ENCODE measurements at regions not wholly inside any gene's neighbourhood (a gene's known extent, or its start where the extent isn't known, plus 50 kb on each side); places are given as distances from the start of the nearest gene placed in this dataset.

- intact Hi-C loops (cut with DNase I, micrococcal nuclease) = no loop called here
- ATAC-seq (ENCODE audit: poor library complexity) = no peak
- no peaks in the 10 kb centered on the region for H3K4me1 Mint-ChIP-seq (ENCODE audit: low read depth)
- DNase-seq = no peak
- TF ChIP-seq CTCF (IDR thresholded peaks at IDR 0.05) = no peak
- peaks cover 12% of the 10 kb centered on the region for H3K9me3 Mint-ChIP-seq
- peaks cover 0 to 3% of the 10 kb centered on the region in 2 experiments for H3K9me3 ChIP-seq (ENCODE audit: control insufficient read depth in 1 of 2, insufficient read depth in 1 of 2, low read length in 2 of 2)
- H3K36me3 Mint-ChIP-seq (ENCODE audit: low read depth) = no peaks in the 10 kb centered on the region
- no peak overlapping the region for H3K27ac Mint-ChIP-seq
- no peaks in the 10 kb centered on the region for H3K27me3 Mint-ChIP-seq
- H3K27ac ChIP-seq (ENCODE audit: low read depth in 1 of 2, low read length in 2 of 2) = no peak overlapping the region
- H3K36me3 ChIP-seq (ENCODE audit: insufficient read depth, low read length) = no peaks in the 10 kb centered on the region
- H3K4me3 ChIP-seq (ENCODE audit: low read length) = no peak overlapping the region
- no peaks in the 10 kb centered on the region for H3K27me3 ChIP-seq (ENCODE audit: control insufficient read depth in 1 of 2, insufficient read depth in 2 of 2, low read length in 2 of 2)
- H3K4me1 ChIP-seq (ENCODE audit: insufficient read depth, low read length) = no peaks in the 10 kb centered on the region
- ChIA-PET POLR2A (no interaction called here), CTCF (no interaction called here)
- no peak overlapping the region for H3K4me3 Mint-ChIP-seq
Observed at GRCh38 chr15:46808834-46809233, 908.5 kb upstream of the SEMA6D start.

GRCh38 chr15:46815240-46815639 is 902.1 kb upstream of the SEMA6D start:
- ATAC-seq (ENCODE audit: poor library complexity) = no peak
- Histone ChIP-seq H3K36me3 (ENCODE audit: insufficient read depth, low read length) (no peaks in the 10 kb centered on the region), H3K4me3 (ENCODE audit: low read length) (no peak overlapping the region), H3K27ac (ENCODE audit: low read depth in 1 of 2, low read length in 2 of 2) (no peak overlapping the region), H3K4me1 (ENCODE audit: insufficient read depth, low read length) (no peaks in the 10 kb centered on the region), H3K27me3 (ENCODE audit: control insufficient read depth in 1 of 2, insufficient read depth in 2 of 2, low read length in 2 of 2) (no peaks in the 10 kb centered on the region), H3K9me3 (ENCODE audit: control insufficient read depth in 1 of 2, insufficient read depth in 1 of 2, low read length in 2 of 2) (no peaks in the 10 kb centered on the region)
- H3K27me3 Mint-ChIP-seq = no peaks in the 10 kb centered on the region
- peaks cover 14% of the 10 kb centered on the region for H3K9me3 Mint-ChIP-seq
- H3K4me1 Mint-ChIP-seq (ENCODE audit: low read depth) = no peaks in the 10 kb centered on the region
- no peaks in the 10 kb centered on the region for H3K36me3 Mint-ChIP-seq (ENCODE audit: low read depth)
- no peak overlapping the region for H3K4me3 Mint-ChIP-seq
- DNase-seq = no peak
- POLR2A ChIA-PET = no interaction called here
- CTCF ChIA-PET = no interaction called here
- intact Hi-C loops (cut with DNase I, micrococcal nuclease) = no loop called here
- TF ChIP-seq CTCF (IDR thresholded peaks at IDR 0.05) = no peak
- H3K27ac Mint-ChIP-seq = no peak overlapping the region

GRCh38 chr15:46815765-46816164 is 901.5 kb upstream of the SEMA6D start:
- Histone ChIP-seq H3K9me3 (ENCODE audit: control insufficient read depth in 1 of 2, insufficient read depth in 1 of 2, low read length in 2 of 2) (no peaks in the 10 kb centered on the region), H3K4me1 (ENCODE audit: insufficient read depth, low read length) (no peaks in the 10 kb centered on the region), H3K36me3 (ENCODE audit: insufficient read depth, low read length) (no peaks in the 10 kb centered on the region), H3K27me3 (ENCODE audit: control insufficient read depth in 1 of 2, insufficient read depth in 2 of 2, low read length in 2 of 2) (no peaks in the 10 kb centered on the region), H3K27ac (ENCODE audit: low read depth in 1 of 2, low read length in 2 of 2) (no peak overlapping the region), H3K4me3 (ENCODE audit: low read length) (no peak overlapping the region)
- H3K27ac Mint-ChIP-seq = no peak overlapping the region
- no peaks in the 10 kb centered on the region for H3K36me3 Mint-ChIP-seq (ENCODE audit: low read depth)
- intact Hi-C loops (cut with DNase I, micrococcal nuclease) = no loop called here
- ChIA-PET POLR2A (no interaction called here), CTCF (no interaction called here)
- H3K9me3 Mint-ChIP-seq = peaks cover 14% of the 10 kb centered on the region
- TF ChIP-seq CTCF (IDR thresholded peaks at IDR 0.05) = no peak
- no peak overlapping the region for H3K4me3 Mint-ChIP-seq
- no peak for ATAC-seq (ENCODE audit: poor library complexity)
- H3K27me3 Mint-ChIP-seq = no peaks in the 10 kb centered on the region
- no peaks in the 10 kb centered on the region for H3K4me1 Mint-ChIP-seq (ENCODE audit: low read depth)
- no peak for DNase-seq

Data from CD4-positive, alpha-beta T cell (primary cell).